ENCODE measurements at regions not wholly inside any gene's neighbourhood (a gene's known extent, or its start where the extent isn't known, plus 50 kb on each side); places are given as distances from the start of the nearest gene placed in this dataset.

DNA sequence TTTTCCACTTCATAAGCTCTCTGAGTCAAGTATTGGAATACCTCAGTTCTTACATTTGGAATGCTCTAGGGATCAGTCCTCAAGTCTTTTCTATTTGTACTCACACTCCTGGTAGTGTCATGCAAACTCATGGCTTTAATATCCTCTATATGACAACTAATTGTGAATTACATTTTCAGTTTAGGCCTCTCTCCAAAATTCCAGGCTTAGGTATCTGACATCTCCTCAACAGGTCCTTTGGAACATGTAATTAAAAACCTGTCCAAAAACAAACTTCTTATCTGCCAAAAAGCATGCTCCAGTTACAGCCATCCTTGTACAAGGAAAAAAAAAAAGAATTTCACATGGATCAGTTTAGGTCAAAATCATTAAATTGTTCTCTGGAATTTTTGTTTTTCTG lies 1336.2 kb upstream of the NRXN1 start:
- Mint-ChIP-seq H3K36me3 (ENCODE audit: low read depth) (peaks cover 21% of the 10 kb centered on the region), H3K27me3 (ENCODE audit: insufficient read depth) (no peaks in the 10 kb centered on the region), H3K9me3 (peaks cover 9% of the 10 kb centered on the region), H3K4me3 (no peak overlapping the region), H3K4me1 (no peaks in the 10 kb centered on the region), H3K27ac (no peak overlapping the region)
- TF ChIP-seq, protein P1, sequence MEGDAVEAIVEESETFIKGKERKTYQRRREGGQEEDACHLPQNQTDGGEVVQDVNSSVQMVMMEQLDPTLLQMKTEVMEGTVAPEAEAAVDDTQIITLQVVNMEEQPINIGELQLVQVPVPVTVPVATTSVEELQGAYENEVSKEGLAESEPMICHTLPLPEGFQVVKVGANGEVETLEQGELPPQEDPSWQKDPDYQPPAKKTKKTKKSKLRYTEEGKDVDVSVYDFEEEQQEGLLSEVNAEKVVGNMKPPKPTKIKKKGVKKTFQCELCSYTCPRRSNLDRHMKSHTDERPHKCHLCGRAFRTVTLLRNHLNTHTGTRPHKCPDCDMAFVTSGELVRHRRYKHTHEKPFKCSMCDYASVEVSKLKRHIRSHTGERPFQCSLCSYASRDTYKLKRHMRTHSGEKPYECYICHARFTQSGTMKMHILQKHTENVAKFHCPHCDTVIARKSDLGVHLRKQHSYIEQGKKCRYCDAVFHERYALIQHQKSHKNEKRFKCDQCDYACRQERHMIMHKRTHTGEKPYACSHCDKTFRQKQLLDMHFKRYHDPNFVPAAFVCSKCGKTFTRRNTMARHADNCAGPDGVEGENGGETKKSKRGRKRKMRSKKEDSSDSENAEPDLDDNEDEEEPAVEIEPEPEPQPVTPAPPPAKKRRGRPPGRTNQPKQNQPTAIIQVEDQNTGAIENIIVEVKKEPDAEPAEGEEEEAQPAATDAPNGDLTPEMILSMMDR (conservative IDR thresholded peaks at IDR 0.05), result no peak
- Histone ChIP-seq H3K4me1 (ENCODE audit: control insufficient read depth, insufficient read depth, low read length) (no peaks in the 10 kb centered on the region), H3K9me3 (ENCODE audit: control insufficient read depth, low read length) (peaks cover 8% of the 10 kb centered on the region), H3K9ac (ENCODE audit: extremely low read depth, low read length, poor library complexity, severe bottlenecking) (no peak overlapping the region), H3K27ac (ENCODE audit: low read depth, low read length) (no peak overlapping the region), H3K4me3 (ENCODE audit: low read length) (no peak overlapping the region), H3K27me3 (ENCODE audit: control insufficient read depth, insufficient read depth, low read length, poor library complexity, severe bottlenecking) (no peaks in the 10 kb centered on the region), H3K36me3 (ENCODE audit: control insufficient read depth, insufficient read depth, low read length) (peaks cover 6% of the 10 kb centered on the region)
- DNase-seq, result no peak

DNA sequence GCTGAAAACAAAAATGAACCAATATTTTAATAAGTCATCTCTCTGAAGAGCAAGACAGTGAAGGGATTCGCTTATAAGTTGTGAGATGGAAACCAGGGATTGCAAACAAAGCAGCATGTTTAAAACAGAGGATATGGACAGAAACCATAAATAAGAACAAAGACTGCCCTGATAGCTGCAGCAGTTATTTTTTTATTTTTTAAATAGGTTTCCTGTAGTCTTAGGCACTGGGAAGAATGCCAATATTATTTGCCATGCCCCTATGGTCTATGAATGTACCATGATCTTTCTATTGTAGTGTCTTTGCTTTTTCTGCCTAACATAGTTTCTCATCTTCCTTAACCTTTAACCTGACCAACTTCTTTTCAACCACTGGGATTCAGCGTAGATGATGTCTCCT lies 1334.0 kb upstream of the NRXN1 start:
- peaks cover 22% of the 10 kb centered on the region for H3K36me3 Mint-ChIP-seq (ENCODE audit: low read depth)
- Histone ChIP-seq H3K36me3 (ENCODE audit: control insufficient read depth, insufficient read depth, low read length) (peaks cover 6% of the 10 kb centered on the region), H3K9me3 (ENCODE audit: control insufficient read depth, low read length) (peaks cover 8% of the 10 kb centered on the region), H3K9ac (ENCODE audit: extremely low read depth, low read length, poor library complexity, severe bottlenecking) (no peak overlapping the region), H3K27ac (ENCODE audit: low read depth, low read length) (no peak overlapping the region), H3K4me1 (ENCODE audit: control insufficient read depth, insufficient read depth, low read length) (no peaks in the 10 kb centered on the region), H3K4me3 (ENCODE audit: low read length) (no peak overlapping the region), H3K27me3 (ENCODE audit: control insufficient read depth, insufficient read depth, low read length, poor library complexity, severe bottlenecking) (no peaks in the 10 kb centered on the region)
- no peaks in the 10 kb centered on the region for H3K4me1 Mint-ChIP-seq
- 92 to 100% methylated on average over 1 to 2 of the region's 2 CpGs for WGBS, 2 experiments (ENCODE audit: insufficient coverage in 1 of 2, insufficient read length in 1 of 2)
- no peak overlapping the region for H3K4me3 Mint-ChIP-seq
- no peak overlapping the region for H3K27ac Mint-ChIP-seq
- H3K9me3 Mint-ChIP-seq, result peaks cover 11% of the 10 kb centered on the region
- no peak for DNase-seq
- TF ChIP-seq, protein P1 (conservative IDR thresholded peaks at IDR 0.05), result no peak
- no peaks in the 10 kb centered on the region for H3K27me3 Mint-ChIP-seq (ENCODE audit: insufficient read depth)

DNA sequence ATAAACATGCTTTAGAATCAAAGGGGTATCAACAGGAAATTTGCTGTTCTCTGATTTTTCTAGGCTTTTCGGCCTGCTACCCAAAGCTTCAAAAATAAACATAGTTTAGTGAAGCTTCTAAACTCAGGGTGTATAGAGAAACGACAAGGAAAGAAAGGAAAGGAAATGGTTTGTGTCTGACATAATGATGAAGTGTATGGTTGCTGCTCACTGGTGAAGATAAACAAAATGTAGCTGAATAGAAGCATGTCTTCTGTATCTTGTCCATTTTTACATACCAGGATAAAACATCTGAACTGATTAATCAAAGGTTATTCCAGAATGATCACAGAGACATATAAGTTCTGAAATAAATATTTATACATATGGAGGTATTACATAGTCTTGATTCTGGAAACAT lies 1324.6 kb upstream of the NRXN1 start:
- Histone ChIP-seq H3K36me3 (ENCODE audit: control insufficient read depth, insufficient read depth, low read length) (peaks cover 18% of the 10 kb centered on the region), H3K27ac (ENCODE audit: low read depth, low read length) (no peak overlapping the region), H3K9me3 (ENCODE audit: control insufficient read depth, low read length) (peaks cover 5% of the 10 kb centered on the region), H3K27me3 (ENCODE audit: control insufficient read depth, insufficient read depth, low read length, poor library complexity, severe bottlenecking) (no peaks in the 10 kb centered on the region), H3K4me3 (ENCODE audit: low read length) (no peak overlapping the region), H3K4me1 (ENCODE audit: control insufficient read depth, insufficient read depth, low read length) (no peaks in the 10 kb centered on the region), H3K9ac (ENCODE audit: extremely low read depth, low read length, poor library complexity, severe bottlenecking) (no peak overlapping the region)
- Mint-ChIP-seq H3K27me3 (ENCODE audit: insufficient read depth) (no peaks in the 10 kb centered on the region), H3K27ac (no peak overlapping the region), H3K4me3 (no peak overlapping the region), H3K36me3 (ENCODE audit: low read depth) (peaks cover 41% of the 10 kb centered on the region), H3K4me1 (peaks cover 4% of the 10 kb centered on the region), H3K9me3 (peaks cover 15% of the 10 kb centered on the region)
- WGBS, 2 experiments (ENCODE audit: insufficient coverage in 1 of 2, insufficient read length in 1 of 2), result 86 to 88% methylated on average over 1 to 2 of the region's 2 CpGs
- TF ChIP-seq, protein P1 (conservative IDR thresholded peaks at IDR 0.05), result no peak
- DNase-seq, result no peak
